ENCODE measurements at regions not wholly inside any gene's neighbourhood (a gene's known extent, or its start where the extent isn't known, plus 50 kb on each side); places are given as distances from the start of the nearest gene placed in this dataset.
A peak's percentile ranks its signal among the peaks of the same experiment; 100 is the strongest.

DNA sequence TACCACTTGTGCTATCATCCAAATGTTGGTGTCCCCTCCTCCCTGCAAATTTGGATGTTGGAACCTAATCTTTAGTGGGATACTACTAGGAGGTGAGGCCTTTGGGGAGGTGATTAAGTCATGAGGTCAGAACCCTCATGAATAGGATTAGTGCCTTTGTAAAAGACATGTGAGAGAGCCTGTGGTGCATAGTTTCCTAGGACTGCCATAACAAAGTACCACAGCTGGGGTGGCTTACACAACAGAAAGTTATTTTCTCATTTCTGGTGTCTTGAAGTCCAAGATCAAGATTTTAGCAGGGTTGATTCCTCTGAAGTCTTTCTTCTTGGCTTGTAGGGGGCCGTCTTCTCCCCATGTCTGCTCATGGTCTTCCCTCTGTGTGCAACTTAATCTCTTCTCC, 562.6 kb upstream of the ARGLU1 start:
- no peak for DNase-seq (ENCODE audit: low read depth in 1 of 2, low spot score in 1 of 2)
- in situ Hi-C loops (cut with HindIII; ENCODE audit: low pct_unique_long_range_greater_than_20kb, low sequenced_read_pairs), result no loop called here
- TF ChIP-seq JUND (IDR thresholded peaks at IDR 0.05; ENCODE audit: low read depth), result no peak

DNA sequence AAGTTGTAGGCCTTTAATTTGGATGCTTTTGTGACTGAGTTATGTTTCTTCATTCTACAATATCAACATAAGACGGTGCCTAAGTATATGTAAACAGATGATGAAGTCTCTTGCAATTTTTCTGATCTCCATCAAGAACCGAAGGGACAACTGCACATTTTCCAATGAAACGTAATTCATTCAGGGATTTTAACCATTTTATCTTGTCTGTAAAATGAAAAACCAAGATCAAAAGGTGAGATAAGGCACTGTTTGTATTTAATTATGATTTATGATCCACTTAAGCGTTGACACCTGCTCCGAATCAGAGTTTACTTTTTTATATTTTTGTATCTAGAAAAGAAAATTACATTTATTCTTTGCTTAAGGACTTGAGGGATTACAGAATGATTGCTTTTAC, 556.8 kb upstream of the ARGLU1 start:
- TF ChIP-seq JUND (IDR thresholded peaks at IDR 0.05; ENCODE audit: low read depth), result no peak
- in situ Hi-C loops (cut with HindIII; ENCODE audit: low pct_unique_long_range_greater_than_20kb, low sequenced_read_pairs), result no loop called here

DNA sequence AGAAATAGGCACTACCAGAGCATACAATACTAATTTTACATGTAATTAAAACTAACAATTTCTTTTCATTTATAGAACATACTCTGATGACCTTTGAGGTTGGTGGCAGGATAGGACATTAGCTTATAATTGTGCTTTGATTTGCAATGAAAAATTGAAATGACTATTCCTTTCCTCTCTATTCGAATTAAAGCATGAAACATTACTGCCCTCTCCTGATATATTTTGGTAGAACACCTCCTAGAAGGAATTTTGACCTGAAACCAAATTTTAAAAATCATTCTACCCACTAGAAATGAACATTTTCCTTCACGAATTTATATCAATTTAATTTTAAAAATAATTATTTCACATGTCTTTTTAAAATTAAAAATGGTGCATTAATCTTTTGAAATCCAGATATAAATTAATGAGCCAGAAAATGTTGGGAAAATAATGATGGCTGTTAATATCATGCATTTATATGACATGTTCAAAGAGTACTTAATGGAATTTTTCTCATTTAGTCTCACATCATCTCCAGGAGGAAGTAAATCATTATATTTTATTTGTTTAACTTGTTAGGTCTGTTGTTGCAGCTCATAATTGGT, 556.3 kb upstream of the ARGLU1 start:
- TF ChIP-seq JUND (IDR thresholded peaks at IDR 0.05; ENCODE audit: low read depth), result no peak
- DNase-seq (ENCODE audit: low read depth in 1 of 2, low spot score in 1 of 2), result peak in 1 of 2 experiments; percentile 50
- in situ Hi-C loops (cut with HindIII; ENCODE audit: low pct_unique_long_range_greater_than_20kb, low sequenced_read_pairs), result no loop called here

More for the DNA sequence above, 556.8 kb upstream of the ARGLU1 start:
- DNase-seq (ENCODE audit: low read depth in 1 of 2, low spot score in 1 of 2), result no peak

DNA sequence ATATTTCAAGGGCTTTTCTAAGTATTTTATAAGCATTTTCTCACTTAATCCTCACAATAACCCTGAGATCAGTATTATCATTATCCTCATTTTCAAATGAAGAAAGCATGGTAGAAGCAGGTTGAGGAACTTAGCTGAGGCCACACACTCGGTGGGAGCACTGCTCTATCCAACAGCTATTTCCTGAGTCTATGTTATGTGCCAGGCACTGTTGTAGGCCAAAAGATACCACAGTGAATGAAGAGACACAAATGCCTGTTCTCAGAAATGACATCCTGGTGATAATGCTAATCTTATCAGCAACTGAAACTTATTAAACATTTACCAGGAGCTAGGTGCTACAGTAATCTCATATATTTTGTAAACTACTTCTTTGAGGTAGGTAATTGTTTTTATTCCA, 553.9 kb upstream of the ARGLU1 start:
- in situ Hi-C loops (cut with HindIII; ENCODE audit: low pct_unique_long_range_greater_than_20kb, low sequenced_read_pairs), result no loop called here
- TF ChIP-seq JUND (IDR thresholded peaks at IDR 0.05; ENCODE audit: low read depth), result no peak
- no peak for DNase-seq (ENCODE audit: low read depth in 1 of 2, low spot score in 1 of 2)

DNA sequence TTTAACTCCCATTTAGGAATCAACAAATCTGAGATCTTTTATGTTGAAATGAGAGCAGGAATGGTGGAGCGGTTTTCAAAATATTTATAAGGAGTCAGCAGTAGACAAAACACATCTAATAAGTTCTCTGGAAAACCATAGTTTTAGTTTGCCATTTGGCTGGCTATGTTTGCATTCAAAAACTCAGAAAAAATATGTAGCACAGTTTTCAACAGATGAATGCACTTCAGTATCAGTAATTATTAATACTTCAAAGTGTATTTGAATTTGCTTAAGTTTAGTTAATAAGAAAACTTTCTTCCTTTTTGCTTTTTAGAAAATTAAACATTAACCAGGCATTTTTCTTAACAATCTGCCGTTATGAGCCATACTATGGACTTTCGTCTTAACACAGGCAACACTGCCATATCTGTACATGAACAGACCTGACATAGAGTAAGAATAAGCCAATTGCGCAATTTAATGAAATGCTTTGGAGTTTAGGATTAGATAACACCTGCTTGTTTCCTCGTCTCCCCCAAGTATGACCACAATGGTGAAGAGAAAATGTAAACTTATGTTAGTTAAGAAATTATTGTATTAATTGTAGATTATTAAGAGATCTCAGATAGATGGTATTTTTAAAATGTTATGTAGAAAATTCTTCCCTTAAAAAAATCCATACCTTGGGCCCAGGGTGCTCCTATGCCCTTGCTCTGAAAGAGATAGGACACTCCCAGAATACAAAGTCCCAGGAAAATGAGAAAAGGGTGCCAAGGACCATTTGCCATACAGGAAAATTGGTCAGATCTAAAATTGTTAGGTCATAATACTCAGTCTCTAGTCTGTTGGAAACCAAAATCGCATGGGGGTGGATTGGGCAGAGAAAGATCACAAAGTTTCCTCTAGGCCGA, 552.3 kb upstream of the ARGLU1 start:
- no peak for DNase-seq (ENCODE audit: low read depth in 1 of 2, low spot score in 1 of 2)
- in situ Hi-C loops (cut with HindIII; ENCODE audit: low pct_unique_long_range_greater_than_20kb, low sequenced_read_pairs), result no loop called here
- TF ChIP-seq JUND (IDR thresholded peaks at IDR 0.05; ENCODE audit: low read depth), result no peak

DNA sequence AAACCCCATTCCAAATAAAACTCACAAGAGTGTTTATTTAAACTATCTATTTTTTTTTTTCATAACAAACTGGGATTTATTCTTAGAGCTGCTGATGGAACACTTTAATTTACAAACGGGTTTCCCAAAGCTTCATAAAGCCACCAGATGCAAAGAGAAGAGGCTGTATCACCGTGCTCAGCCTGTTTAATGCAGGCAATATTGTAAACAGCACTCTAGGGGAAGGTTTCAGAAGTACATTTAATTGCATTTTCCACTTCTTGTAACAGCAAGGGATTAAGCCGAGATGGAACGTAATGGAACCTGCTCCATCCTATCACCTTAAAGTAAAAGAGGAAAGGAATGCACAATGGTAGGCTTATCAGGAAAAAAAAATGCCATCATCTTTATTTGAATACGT, 550.6 kb upstream of the ARGLU1 start:
- no peak for TF ChIP-seq JUND (IDR thresholded peaks at IDR 0.05; ENCODE audit: low read depth)
- no peak for DNase-seq (ENCODE audit: low read depth in 1 of 2, low spot score in 1 of 2)
- in situ Hi-C loops (cut with HindIII; ENCODE audit: low pct_unique_long_range_greater_than_20kb, low sequenced_read_pairs), result no loop called here

DNA sequence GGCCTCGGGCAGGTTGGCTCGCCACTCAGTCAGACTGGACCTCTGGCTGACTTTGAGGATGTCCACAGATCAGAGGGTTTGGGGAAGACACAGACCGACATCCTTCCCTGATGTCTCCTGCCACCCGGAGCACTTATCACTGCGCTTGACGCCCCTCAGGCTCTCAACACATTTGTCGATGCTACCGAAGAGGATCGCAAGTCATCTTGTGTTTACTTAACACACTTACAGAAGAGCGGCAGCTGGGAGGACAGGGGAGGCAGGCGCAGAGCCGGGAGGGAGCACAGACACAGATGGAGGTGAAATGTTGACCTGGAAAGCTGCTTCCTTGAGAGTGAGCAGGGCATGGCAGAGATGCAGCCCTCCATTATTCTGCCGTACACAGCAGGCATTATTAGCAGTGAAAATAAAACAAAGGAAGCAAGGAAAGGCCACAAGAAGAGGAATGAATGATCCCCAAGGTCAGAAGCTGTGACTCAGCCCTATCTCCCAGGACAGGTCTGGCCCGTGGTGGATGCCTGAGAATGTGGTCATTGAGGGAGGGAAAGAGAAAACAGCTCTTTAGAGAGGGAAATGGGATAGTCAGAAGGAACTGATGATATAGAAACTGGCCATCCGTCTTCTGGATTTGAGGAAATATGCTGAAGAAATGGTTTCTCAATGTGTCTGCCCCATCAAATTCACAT, 549.5 kb upstream of the ARGLU1 start:
- no peak for TF ChIP-seq JUND (IDR thresholded peaks at IDR 0.05; ENCODE audit: low read depth)
- in situ Hi-C loops (cut with HindIII; ENCODE audit: low pct_unique_long_range_greater_than_20kb, low sequenced_read_pairs), result no loop called here
- DNase-seq (ENCODE audit: low read depth in 1 of 2, low spot score in 1 of 2), result no peak

DNA sequence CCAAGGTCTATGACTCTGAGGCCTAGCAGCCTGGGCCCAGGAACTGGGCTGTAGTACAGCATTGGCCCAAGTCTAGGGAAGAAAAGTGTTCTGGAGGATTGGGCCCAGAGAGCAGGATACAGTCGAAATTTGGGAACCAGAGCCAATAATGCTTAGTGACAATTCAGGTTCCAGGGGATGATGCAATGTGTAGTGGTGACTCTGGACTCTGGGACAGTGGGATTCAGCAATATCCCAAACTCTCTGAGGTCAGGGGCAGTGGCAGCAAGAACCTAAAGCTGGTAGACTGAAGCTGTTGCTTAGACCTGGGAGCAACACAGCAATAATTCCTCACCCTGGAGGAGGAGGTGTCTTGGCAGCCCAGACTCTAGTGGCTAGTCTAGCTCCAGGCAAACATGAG, 545.5 kb upstream of the ARGLU1 start:
- in situ Hi-C loops (cut with HindIII; ENCODE audit: low pct_unique_long_range_greater_than_20kb, low sequenced_read_pairs), result no loop called here
- no peak for TF ChIP-seq JUND (IDR thresholded peaks at IDR 0.05; ENCODE audit: low read depth)
- no peak for DNase-seq (ENCODE audit: low read depth in 1 of 2, low spot score in 1 of 2)

DNA sequence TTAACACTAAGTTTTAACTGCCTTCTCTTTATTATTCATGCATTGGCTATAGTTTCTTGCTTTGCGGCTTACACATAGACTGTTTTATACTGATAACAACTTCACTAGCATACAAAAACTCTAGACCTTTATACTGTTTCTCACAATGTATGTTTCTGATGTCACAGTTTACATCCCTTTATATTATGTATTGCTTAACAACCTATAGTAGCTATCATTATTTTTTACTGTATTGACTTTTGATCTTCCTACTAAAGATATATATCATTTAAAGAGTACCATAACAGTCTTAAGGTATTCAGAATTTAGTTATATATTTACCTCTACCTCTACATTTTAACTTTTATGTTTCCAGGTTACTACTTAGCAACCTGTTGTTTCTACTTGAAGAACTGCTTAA, 543.3 kb upstream of the ARGLU1 start:
- in situ Hi-C loops (cut with HindIII; ENCODE audit: low pct_unique_long_range_greater_than_20kb, low sequenced_read_pairs), result no loop called here
- no peak for TF ChIP-seq JUND (IDR thresholded peaks at IDR 0.05; ENCODE audit: low read depth)
- DNase-seq (ENCODE audit: low read depth in 1 of 2, low spot score in 1 of 2), result no peak

DNA sequence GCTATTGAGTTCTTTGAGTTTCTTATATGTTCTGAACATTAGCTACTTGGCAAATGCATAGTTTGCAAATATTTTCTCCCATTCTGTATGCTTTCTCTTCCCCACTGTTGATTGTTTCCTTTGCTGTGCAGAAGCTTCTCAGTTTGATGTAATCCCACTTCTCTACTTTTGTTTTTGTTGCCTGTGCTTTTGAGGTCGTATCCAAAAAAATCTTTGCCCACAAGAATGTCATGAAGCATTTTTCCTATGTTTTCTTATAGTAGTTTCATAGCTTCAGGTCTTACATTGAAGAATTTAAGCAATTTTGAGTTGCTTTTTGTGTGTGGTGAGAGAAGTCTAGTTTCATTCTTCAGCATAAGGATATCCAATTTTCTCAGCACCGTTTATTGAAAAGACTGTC, 536.7 kb upstream of the ARGLU1 start:
- DNase-seq (ENCODE audit: low read depth in 1 of 2, low spot score in 1 of 2), result no peak
- in situ Hi-C loops (cut with HindIII; ENCODE audit: low pct_unique_long_range_greater_than_20kb, low sequenced_read_pairs), result no loop called here
- no peak for TF ChIP-seq JUND (IDR thresholded peaks at IDR 0.05; ENCODE audit: low read depth)

DNA sequence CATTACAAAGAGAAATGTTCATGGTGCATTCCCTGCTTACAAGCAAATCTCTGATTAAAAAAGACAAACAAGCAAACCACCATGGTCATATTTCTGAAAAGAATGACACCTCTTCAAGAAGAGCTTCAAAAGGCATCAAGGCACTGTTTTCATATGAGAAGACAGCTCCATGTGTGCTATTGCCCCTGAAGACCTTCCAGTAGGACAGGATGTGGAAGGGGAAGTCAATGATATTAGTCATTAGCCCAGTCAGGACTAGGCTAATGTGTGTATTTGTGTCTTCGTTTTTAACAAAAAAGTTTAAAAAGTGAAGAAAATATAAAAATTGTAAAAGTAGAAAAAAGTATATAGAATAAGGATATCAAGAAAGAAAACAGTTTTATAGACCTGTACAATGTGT, 534.7 kb upstream of the ARGLU1 start:
- in situ Hi-C loops (cut with HindIII; ENCODE audit: low pct_unique_long_range_greater_than_20kb, low sequenced_read_pairs), result no loop called here

DNA sequence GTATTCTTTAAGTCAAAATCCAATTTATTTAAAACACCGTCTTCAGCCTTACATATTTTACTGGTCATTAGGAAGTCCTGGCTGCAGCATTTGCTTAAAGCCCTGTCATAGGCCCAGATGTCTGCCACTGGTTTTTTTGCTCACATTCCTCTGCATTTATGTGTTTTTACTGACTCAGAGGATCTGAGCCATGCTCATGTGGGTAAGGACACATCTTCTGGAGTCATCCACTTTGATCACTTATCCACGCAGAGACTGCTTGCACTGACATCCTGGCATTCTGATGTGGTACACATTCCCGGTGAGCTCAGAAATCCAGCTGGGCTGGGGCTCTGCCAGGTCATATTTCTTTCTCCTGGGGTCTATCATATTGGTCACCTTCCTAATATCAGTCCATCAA, 531.7 kb upstream of the ARGLU1 start:
- TF ChIP-seq JUND (IDR thresholded peaks at IDR 0.05; ENCODE audit: low read depth), result no peak
- no peak for DNase-seq (ENCODE audit: low read depth in 1 of 2, low spot score in 1 of 2)
- in situ Hi-C loops (cut with HindIII; ENCODE audit: low pct_unique_long_range_greater_than_20kb, low sequenced_read_pairs), result no loop called here

More for the DNA sequence above, 534.7 kb upstream of the ARGLU1 start:
- no peak for DNase-seq (ENCODE audit: low read depth in 1 of 2, low spot score in 1 of 2)
- no peak for TF ChIP-seq JUND (IDR thresholded peaks at IDR 0.05; ENCODE audit: low read depth)

DNA sequence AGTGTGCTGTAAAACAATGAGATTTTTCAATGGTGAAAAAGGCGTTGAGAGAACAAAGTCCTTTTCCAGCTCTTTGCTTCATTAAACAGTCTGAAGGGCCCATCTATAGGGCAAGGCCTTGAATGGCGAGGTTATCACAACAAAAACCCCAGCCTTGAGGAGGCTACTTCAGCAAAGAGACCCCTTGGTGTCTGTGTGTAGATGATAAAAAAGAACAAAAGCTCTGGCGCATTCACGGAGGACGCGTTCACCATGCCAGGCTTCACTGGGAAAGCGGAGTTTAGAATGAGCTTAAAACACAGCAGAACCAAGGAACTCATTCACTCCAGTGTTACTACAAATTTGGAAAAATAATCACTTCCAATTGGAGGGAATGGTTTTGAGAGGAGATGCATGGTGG, 530.0 kb upstream of the ARGLU1 start:
- in situ Hi-C loops (cut with HindIII; ENCODE audit: low pct_unique_long_range_greater_than_20kb, low sequenced_read_pairs), result no loop called here
- DNase-seq (ENCODE audit: low read depth in 1 of 2, low spot score in 1 of 2), result no peak
- TF ChIP-seq JUND (IDR thresholded peaks at IDR 0.05; ENCODE audit: low read depth), result no peak
